Mammary epithelial cell (primary cell): ENCODE measurements at regions not wholly inside any gene's neighbourhood (a gene's known extent, or its start where the extent isn't known, plus 50 kb on each side); places are given as distances from the start of the nearest gene placed in this dataset.

Experiments used
- EZH2 ChIP-seq: IDR thresholded peaks from 2 replicates; pipeline ENCODE4 v1.6.1; 2012; ENCODE audit warnings: low read length, inconsistent platforms, borderline replicate concordance
- TF ChIP-seq, protein P1 (sequence below), 2 donors: IDR thresholded peaks in 1 of 2; conservative IDR thresholded peaks in 1 of 2; 2 replicates each; pipeline ENCODE4 v1.5.1; 2011 to 2012; ENCODE audit warnings: inconsistent platforms in 2 of 2, low read length in 2 of 2, mild to moderate bottlenecking in 2 of 2, control low read depth in 1 of 2, low read depth in 1 of 2; ENCODE audit not compliant: insufficient read depth in 1 of 2; ENCODE audit errors: extremely low read depth in 1 of 2

DNA sequence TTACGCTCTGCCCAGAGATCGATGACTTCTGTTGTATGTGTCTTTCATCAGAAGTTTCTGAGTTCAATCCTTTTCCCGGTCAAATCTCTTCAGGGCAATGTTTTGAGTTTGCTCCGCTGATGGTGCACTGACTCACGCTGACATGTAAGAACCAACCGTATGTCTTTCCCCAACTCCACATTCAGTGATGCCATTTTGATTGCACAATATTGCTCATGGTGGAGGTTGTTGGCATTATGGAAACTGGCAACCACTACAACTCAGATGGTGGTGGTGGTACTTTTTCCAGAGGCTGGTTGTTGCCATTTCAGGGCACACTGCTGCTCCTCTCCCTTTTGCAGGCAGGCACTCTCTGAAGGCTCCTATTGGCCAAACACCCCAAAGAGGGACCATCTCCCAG is 751.5 kb downstream of the DCDC2C start:
- TF ChIP-seq, protein P1, sequence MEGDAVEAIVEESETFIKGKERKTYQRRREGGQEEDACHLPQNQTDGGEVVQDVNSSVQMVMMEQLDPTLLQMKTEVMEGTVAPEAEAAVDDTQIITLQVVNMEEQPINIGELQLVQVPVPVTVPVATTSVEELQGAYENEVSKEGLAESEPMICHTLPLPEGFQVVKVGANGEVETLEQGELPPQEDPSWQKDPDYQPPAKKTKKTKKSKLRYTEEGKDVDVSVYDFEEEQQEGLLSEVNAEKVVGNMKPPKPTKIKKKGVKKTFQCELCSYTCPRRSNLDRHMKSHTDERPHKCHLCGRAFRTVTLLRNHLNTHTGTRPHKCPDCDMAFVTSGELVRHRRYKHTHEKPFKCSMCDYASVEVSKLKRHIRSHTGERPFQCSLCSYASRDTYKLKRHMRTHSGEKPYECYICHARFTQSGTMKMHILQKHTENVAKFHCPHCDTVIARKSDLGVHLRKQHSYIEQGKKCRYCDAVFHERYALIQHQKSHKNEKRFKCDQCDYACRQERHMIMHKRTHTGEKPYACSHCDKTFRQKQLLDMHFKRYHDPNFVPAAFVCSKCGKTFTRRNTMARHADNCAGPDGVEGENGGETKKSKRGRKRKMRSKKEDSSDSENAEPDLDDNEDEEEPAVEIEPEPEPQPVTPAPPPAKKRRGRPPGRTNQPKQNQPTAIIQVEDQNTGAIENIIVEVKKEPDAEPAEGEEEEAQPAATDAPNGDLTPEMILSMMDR (conservative IDR thresholded peaks at IDR 0.05 in 1 of 2, IDR thresholded peaks at IDR 0.05 in 1 of 2; ENCODE audit: extremely low read depth in 1 of 2, insufficient read depth in 1 of 2, low read depth in 1 of 2, low read length in 2 of 2) = no peak
- TF ChIP-seq EZH2 = no peak
